CD4-positive, alpha-beta T cell treated with Interferon gamma for 1 hour (primary cell): ENCODE measurements at regions not wholly inside any gene's neighbourhood (a gene's known extent, or its start where the extent isn't known, plus 50 kb on each side); places are given as distances from the start of the nearest gene placed in this dataset.
"Not testable (repeated sequence)": the region's sequence is repeated elsewhere in the genome, so short reads cannot be mapped to it uniquely, and the experiment has no call there.

ENCODE experiments used
- DNase-seq: peaks from one replicate; pipeline ENCODE4 v3.0.0-alpha.2; 2020

DNA sequence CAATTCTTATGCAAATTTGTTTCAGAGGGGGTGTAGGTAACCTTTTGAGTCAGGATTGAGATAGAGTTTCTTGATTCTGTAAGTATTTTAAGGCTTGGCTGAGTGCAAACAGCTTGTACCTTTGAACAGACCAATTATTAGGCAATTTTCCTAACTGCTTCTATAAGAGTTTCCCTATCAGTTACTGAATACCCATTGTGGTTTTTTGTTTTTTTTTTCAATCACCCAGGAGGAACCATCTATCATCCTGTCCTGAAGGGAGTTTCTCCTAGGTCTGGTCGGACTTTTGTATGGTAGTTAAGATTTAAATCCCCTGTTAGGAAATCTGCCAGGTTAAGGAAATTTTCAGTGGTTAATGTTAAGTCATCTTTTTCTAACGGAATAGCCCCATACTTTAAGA lies 319.4 kb upstream of the SLC39A10 start:
- DNase-seq = no peak

DNA sequence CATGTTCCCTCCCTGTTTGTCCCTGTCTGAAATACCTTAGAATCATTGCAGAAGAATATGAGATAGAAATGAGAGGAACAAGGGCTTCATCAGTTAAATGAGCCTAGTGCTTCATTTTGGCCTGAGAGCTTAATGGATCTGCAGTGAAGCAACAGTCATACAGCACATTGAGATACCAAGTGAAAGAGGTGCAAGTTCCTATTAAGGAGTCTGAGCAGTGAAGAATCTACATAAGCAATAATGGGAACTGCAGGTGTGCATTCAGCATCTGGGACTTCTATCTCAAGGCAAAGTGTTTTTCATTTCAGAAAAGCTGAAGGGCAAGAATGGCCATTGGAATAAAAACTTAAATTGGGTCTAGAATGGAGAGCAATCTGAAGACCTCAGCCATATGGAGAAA lies 323.2 kb upstream of the SLC39A10 start:
- DNase-seq = no peak

DNA sequence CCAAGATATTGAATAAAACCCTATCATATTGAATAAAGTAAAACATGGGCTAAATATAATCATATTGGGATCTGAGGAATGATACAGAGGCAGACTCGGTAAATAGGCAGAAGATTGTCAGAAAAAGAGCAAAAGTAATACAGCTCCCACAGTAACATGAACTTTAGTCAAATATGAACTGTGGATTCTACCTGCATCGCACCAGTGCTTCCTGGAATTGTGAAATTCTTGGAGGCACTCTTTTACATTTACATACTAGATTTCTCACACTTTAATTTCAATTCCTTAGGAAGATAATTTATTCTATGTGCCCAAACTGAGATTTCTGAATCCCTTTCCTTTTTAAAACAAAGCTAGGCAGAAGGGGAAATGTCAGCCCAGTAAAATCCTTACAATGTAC lies 325.1 kb upstream of the SLC39A10 start:
- no peak for DNase-seq

DNA sequence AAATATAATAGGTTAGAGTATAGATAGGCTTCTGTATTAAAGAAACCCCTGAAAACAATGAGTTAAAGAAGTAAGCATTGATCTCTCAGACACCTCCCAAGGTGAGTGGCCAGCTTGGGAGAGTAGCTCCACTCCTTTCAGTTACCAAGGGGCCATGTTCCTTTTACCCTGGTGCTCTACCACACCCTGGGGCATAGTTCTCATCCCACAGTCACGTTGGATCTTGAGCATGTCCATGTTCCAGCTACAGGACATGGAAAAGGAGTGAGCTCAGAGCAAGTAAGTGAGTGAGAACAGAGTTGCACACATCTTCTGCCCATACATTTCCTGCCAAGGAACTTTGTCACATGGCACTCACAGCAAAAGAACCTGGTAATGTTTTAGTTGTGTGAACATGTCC lies 325.9 kb upstream of the SLC39A10 start:
- no peak for DNase-seq

DNA sequence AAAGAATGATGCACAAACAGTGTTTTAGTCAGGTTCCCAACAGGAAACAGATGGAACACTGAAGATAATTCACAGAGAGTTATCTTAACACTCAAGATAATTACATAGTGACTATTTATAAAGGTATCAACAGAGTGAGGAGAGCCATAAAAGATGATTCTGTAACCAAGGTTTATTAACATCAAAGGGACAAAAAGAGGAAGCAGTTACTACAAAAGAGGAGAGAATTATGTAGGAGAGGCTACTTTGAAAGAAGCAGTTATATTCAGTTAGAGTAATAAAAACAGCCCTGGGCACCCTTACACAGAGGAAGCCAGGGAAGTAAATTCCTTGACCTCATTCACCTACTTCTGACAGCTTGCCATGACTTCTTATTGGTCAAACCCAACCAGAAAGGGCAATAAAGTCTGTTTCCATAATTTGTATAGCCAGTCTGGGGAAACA lies 326.5 kb upstream of the SLC39A10 start:
- DNase-seq = no peak

DNA sequence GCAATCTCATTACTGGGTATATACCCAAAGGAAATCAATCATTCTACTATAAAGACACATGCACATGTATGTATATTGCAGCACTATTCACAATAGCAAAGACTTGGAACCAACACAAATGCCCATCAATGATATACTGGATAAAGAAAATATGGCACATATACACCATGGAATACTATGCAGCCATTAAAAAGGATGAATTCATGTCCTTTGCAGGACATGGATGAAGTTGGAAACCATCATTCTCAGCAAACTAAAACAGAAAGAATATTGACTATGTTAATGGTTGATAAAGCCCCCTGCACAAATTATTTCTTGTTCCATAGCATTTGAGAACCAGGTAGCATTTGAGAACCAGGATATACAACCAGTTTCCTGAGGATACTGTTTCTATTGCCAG lies 327.2 kb upstream of the SLC39A10 start:
- not testable (repeated sequence) for DNase-seq

DNA sequence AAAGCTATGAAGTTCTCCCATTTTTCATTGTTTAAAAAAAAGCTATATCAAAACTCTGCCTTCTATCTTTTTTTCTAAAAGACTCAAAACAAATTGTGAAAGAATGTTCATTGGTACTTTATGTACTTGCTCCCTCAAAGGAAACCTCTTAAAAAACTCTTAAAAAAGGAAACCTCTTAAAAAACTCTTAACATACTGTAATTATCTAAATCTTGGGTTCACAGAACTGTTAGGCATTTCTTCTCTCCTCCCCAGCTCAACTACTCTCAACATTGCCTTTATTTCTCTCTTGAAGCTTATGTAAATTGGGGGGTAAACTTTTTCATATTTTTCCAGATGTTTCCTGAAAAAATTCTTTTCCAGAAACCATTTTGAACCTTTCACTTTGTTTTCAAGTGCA lies 330.5 kb upstream of the SLC39A10 start:
- DNase-seq = no peak

DNA sequence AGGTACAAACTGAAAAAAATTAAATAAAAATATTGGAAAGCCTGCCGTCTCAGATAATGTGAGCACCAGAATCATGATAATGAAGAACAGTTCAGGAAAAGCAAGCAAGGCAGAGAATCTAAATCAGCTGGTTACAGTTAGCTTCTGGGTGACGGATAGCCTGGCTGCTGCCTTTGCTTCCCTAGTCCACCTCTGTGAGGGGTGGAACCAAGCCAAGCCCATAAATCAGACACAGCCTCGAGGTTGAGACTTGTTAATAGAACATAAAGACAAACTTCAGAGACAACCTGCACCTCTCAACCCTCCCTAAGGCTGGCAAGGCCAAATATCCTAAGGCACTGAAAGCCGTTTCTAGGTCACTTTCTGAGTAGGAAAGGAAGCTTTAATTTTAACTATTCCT lies 334.7 kb upstream of the SLC39A10 start:
- no peak for DNase-seq

DNA sequence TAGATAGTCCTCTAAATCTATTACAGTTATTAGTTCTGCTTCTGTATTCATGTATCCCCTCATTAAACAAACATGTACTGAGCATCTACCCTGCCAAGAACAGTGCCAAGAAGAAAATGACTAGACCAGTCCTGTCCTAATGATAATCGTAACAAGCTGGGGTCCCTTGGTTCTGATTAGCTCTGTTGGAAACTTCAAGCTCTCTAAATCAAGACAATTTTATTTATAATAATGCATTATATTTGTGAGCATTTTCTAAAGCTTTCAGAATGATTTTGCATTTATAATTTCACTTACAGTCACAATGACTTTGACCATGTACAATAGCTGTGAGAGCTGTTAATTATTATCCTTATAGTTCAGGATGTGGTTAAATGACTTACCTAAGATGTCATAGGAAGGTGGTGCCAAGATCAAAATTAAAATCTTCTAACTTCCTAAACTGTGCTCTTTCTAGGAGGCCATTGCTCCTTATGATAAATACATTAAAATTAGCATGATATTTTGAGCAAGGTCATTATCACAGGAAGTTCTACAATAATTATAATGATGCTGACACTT lies 336.5 kb upstream of the SLC39A10 start:
- DNase-seq = no peak

DNA sequence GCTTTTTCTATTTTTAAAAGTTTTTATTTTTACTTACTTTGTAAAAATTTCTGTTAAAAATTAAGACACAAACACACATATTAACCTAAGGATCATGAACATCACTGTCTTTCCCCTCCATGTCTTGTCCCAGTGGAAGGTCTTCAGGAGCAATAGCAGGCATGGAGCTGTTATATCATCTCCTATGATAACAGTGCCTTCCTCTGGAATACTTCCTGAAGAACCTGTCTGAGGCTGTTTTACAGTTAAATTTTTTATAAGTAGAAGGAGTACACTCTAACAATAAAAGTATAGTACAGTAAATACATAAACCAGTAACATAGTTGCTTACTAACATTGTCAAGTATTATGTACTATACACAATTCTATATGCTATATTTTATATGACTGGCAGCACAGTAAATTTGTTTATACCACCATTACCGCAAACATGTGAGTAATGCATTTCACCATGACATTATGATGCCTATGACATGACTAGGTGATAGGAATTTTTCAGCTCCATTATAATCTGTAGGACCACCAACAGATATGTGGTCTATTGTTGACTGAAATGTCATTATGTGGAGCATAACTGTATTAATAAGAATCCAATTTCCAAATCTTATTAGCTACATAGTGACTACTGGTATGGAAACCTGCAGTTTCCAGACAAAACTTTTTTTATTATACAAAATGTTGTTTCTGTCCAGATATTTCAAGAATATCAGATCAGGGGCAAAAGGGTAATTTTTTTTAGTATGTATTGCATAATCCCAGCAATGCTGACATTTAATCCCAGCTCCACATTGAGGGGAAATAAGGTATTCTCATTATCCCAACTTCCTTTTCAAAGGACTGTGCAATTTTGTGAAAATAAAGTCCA lies 337.2 kb upstream of the SLC39A10 start:
- no peak for DNase-seq

DNA sequence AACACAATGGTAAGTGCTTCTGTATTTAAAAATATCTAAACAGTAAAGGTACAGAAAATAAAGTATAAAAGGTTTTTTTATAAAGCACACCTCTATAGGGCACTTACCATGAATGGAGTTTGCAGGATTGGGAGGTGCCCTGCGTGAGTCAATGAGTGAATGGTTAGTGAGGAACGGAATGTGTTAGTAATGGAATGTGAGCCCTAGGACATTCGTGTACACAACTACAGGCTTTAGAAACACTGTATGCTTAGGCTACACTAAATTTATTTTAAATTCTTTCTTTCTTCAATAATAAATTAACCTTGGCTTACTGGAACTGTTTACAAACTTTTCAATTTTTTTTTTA lies 337.9 kb upstream of the SLC39A10 start:
- no peak for DNase-seq

DNA sequence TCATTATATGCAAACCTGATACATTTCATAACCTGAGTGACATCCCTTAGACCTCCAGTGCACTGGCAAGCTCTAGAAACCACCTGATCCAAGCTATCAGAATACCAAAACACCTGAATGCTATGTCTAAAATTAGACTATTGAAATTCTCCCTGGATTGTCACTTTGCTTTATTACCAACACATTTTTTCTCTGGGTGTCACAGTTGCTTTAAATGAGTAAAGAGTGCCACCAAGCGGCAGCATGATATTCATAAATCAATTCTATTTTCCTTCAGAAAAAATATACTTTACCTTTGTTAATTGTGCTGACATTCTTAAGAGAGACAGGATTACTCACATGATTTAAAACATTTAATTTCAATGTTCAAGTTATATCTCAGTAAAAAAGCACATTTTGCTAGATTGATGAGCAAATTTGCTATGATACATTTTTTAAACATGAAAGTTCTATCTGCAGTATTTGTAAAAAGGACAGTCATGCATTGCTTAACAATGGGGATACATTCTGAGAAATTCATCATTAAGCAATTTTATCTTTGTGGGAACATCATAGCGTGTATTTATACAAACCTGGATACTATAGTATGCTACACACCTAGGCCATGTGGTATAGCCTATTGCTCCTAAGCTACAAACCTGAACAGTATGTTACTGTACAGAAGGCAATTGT lies 338.4 kb upstream of the SLC39A10 start:
- DNase-seq = peak; percentile 1

DNA sequence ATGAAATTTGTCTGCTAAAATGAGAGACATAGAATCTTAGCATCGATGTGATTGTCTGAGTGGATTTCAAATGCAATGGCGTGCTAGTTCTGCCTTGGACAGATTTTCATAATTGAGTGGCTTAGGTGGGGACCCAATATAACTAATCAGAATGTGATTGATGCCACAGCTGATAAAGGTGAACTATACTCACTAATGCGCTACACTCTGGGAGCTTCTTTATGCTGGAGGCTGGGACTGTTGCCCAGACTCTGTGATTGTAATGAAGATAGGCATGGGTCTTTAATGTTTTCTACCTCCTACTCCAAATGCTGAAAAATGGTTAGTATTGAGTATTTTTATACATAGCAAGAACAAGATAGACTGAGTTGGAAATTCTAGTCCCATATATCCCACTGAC lies 339.5 kb upstream of the SLC39A10 start:
- no peak for DNase-seq

DNA sequence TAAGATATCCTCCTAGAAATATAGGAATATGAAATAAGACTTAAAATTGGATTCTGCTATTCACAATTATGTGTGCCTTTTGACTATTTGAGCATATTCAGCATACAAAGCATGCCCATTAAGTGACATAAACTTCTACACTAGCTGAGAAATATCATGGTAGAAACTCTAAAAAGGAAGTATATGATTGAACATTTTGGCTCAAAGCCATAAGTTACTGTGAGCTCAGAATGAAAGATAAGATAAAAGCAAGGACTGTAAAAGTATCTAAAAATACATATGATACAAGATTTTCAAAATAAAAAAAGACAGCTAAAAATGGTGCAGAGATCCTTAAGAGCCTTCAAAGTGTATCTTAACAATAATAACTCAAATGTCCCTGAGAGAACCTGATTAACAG lies 340.5 kb upstream of the SLC39A10 start:
- no peak for DNase-seq

DNA sequence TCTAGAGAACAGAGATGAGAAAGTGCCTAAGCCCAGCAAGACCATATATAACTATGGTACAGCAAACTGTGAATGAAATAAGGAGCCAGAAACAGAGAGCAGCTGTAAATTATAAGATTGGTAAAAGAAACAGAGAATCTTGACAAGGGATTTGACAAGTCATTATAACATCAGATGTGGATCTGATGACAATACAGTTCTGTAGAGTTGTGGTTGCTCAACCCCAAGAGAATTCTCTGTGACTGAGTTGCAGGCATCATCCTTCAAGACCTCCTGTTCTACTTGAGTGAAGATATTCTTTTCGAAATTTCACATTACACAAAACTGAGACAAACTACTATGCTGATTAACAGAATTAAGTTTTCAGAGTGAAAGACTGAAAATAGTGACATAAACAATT lies 343.1 kb upstream of the SLC39A10 start:
- DNase-seq = no peak

DNA sequence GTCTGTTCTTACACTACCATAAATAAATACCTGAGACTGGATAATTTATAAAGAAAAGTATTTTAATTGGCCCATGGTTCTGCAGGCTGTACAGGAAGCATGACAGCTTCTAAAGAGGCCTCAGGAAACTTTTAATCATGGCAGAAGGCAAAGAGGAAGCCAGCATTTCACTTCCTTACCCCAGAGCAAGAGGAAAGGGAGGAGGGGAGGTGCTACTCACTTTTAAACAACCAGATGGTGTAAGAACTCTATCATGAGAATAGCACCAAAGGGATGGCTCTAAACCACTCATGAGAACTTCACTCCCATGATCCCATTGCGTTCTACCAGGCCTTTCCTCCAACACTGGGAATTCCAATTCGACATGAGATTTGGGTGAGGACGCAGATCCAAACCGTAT lies 344.4 kb upstream of the SLC39A10 start:
- DNase-seq = no peak

DNA sequence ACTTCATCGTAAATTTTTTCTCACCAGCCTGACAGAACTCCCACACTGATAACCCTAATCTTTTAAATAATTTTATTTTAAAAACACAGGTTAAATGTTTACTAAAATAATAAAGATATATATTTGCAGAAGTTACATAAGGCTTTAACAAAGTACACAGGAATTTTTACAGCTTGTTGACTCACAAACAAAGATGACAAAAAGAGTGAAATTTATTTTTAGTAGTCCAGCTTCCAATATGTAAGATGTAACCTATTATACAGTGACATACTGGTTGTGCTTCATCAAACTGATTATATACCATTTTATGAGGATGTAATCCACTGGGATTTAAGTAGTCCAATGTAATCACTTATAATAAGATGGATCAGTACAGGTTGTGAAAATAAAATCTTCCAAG lies 348.9 kb upstream of the SLC39A10 start:
- no peak for DNase-seq

DNA sequence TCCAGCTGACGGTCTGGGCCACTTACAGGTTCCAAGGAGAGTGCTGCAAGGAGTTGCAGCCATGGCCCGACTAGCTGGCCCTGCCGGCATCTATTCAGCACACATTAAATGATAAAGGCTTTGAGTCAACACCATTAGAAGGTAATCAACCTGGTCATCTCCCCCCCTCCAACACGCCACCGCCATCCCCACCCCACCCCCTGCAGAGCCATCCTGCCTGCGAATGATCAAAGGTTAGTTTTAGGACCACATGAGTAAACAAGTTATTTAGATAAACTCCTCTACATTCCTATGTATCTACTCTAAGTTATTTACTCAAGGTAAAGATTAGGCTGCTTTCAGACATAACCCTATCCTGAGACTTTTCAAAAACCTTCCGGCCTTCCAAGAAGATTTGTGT lies 349.3 kb upstream of the SLC39A10 start:
- no peak for DNase-seq

DNA sequence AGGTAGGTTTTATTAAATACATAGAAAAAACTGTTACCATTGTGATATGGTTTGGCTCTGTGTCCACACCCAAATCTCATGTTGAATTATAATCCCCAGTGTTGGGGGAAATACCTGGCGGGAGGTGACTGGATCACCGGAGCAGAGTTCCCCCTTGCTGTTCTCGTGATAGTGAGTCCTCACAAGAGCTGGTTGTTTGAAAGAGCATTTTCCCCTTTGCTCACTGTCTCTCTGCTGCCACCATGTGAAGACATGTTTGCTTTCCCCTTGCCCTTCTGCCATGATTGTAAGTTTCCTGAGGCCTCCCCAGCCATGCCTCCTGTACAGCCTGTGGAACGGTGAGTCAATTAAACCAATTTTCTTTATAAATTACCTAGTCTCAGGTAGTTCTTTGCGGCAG lies 352.7 kb upstream of the SLC39A10 start:
- no peak for DNase-seq

DNA sequence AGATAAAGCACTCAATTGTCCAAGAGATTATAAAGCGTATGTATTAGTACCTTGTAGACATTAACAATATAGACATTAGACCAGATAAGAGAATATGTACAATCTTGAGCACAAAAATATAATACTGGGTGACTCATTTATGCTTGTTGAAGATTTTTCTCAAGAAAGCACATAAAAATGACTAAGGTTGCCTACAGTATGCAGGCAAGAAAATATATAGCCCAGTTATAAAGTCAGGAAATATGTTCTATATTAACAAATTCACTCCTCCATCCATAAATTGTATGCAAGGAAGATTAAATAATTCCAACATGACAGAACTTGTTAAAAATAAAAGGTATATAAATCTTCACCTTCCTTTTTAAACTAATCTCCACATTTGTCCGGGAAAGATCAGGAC lies 356.4 kb upstream of the SLC39A10 start:
- no peak for DNase-seq

DNA sequence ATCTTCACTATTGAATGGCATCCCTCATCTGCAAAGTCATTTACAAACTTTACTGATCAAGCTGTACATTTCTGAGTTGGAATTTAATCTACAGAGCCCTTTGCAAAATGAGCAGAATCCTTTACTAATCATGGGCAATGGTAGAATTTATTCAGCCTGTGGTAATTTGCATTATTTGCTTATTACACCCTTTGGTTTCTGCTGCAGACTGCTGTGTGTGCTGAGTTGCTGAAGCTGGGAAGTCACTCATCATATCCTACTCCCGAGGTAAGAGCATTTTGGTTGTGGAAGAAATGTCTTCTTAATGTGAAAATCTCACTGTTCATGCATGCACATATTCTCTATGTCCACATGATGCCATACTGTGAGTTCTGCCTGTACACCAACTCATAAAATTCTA lies 357.4 kb upstream of the SLC39A10 start:
- no peak for DNase-seq

DNA sequence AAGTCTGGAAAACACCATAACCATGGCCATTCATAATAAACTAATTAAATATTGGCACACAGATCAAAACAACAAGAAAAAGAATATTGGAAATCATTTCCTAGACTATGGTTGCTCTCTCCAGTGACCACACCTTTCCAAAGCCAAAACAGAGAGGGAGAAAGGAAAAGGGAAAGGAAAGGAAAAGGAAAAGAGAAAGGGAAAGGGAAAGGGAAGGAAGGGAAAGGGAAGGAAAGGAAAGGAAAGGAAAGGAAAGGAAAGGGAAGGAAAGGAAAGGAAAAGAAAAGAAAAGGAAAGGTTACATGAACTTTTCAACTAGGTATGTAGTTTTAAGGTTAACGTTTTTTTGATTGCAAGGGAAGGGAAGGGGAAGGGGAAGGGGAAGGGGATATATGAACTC lies 360.5 kb upstream of the SLC39A10 start:
- no peak for DNase-seq

DNA sequence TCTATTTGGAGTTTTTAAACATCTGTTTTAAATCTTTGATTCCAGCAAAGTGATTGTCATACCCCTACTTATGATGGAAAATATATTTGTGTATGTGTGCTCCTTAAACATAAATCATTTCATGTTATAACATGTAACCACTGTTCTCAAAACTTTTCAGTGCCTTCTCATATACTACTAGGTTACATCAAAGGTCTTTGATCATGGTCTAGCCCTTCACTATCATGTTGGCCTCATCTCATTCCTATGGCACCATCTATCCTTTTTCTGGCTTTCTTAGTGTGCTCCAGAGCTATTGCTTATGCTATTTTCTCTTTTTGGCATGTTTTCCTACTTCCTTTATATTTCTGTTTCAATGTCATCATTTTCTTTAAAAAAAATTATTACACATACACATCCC lies 367.9 kb upstream of the SLC39A10 start:
- DNase-seq = no peak

DNA sequence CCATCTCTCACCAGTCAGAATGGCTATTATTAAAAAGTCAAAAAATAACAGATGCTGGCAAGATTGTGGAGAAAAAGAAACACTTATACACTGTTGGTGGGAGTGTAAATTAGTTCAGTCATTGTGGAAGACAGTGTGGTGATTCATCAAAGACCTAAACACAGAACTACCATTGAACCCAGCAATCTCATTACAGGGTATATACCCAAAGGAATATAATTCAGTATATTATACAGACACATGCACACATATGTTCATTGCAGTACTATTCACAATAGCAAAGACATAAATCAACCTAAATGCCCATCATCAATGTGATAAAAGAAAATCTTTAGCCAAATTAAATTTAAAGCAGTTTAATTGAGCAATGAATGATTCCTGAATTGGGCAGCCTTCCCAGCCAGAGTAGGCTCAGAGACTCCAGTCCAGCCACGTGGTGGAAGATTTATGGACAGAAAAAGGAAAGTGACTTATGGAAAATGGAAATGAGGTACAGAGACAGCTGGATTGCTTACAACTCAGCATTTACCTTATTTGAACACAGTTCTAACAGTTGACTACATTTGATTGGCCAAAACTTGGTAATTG lies 377.1 kb upstream of the SLC39A10 start:
- no peak for DNase-seq
